Activated B cell treated with CpG ODN at 0.5 μM for 24 hours (primary cell): ENCODE measurements at regions not wholly inside any gene's neighbourhood (a gene's known extent, or its start where the extent isn't known, plus 50 kb on each side); places are given as distances from the start of the nearest gene placed in this dataset.
"Not testable (repeated sequence)": the region's sequence is repeated elsewhere in the genome, so short reads cannot be mapped to it uniquely, and the experiment has no call there.

Experiments used
- ATAC-seq: fragments of 200-7000 bp; cut with Tn5 transposase; one replicate; pipeline ENCODE4 v1.10.0; 2021; ENCODE audit warnings: low read depth, mild to moderate bottlenecking, moderate library complexity
- CTCF ChIA-PET: fragments of 350-600 bp; sonication (Branson Sonifier 250); formaldehyde crosslinking; loops from one replicate; lab custom pipeline; 2021; ENCODE audit warnings: antibody characterized with exemption; lab: Charles Lee
- POLR2A ChIA-PET: fragments of 350-600 bp; sonication (Branson Sonifier 250); formaldehyde crosslinking; loops from one replicate; lab custom pipeline; 2021; ENCODE audit warnings: antibody characterized with exemption; lab: Charles Lee
- DNase-seq: peaks from one replicate; pipeline ENCODE4 v3.0.0; 2022
- H3K27ac Mint-ChIP-seq: one replicate; pipeline ENCODE4 v1.8.0; 2020; ENCODE audit warnings: mixed read lengths
- H3K27me3 Mint-ChIP-seq: one replicate; pipeline ENCODE4 v1.8.0; 2021; ENCODE audit warnings: mixed read lengths
- H3K36me3 Mint-ChIP-seq: one replicate; pipeline ENCODE4 v1.8.0; 2021; ENCODE audit warnings: low read depth, mixed read lengths
- H3K4me1 Mint-ChIP-seq: one replicate; pipeline ENCODE4 v1.8.0; 2021; ENCODE audit warnings: mixed read lengths
- H3K4me3 Mint-ChIP-seq: one replicate; pipeline ENCODE4 v1.8.0; 2020; ENCODE audit warnings: mild to moderate bottlenecking, mixed read lengths
- H3K9me3 Mint-ChIP-seq: one replicate; pipeline ENCODE4 v1.8.0; 2020; ENCODE audit warnings: mixed read lengths
- intact Hi-C: fragments of 100-400 bp; cut with micrococcal nuclease; formaldehyde crosslinking; loops from one replicate; pipeline ENCODE4 v1.15.1; 2024
- TF ChIP-seq, protein P1 (sequence below): fragments of 200-600 bp; IDR thresholded peaks from one replicate; pipeline ENCODE4 v1.8.0; 2022; ENCODE audit warnings: antibody characterized with exemption, mild to moderate bottlenecking

DNA sequence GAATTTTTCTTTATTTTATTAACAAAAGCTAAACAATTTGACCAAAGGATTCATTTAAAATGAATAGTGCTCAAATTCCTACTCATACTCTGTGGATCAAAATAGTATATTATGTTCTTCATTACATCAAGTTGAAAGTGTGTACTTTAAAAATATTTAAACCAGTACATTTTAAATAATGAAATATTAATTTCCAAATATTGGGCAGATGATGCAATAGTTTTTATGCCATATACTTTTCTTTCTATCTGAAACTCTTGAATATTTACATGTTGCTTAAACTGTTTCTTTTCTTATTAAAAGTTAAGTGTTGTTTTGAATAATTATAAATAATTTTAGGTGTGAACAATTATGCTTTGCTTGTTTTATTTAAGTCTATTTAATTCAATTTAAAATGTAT, 144.7 kb upstream of the TMPRSS15 start:
- POLR2A ChIA-PET = no interaction called here
- intact Hi-C loops = no loop called here

DNA sequence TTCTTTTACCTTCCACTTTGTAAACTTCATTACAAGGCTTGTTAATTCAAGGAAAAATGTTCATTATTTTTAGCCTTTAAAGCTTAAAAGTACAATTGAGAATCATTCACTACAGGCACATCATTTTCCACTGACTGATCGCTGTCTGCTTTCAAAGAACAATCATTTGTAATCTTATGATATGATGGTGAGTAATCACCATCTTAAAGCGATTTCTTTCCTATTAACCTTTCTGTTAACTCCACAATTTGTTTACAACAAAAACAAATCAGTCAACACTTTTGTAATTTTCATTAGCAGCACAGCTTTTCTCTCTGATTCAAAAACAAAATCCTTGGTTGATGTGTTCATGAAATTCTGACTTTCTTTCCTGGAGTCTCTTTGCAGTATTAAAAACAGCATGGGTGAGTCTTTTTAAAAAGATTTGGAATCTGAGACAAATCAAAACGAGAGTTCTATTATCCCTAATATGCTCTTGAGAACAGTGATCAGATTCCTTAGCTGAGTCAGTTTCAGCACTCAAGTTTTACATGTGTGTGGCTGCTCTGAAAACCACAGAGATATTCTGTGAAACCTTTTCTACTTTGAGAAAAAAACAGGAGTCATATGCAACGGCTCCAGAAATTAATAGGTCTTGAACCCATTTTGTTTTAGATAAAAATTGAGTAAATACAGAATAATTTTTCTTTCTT, 145.8 kb upstream of the TMPRSS15 start:
- intact Hi-C loops = no loop called here
- DNase-seq = no peak
- Mint-ChIP-seq H3K36me3 (no peaks in the 10 kb centered on the region), H3K9me3 (peaks cover 2% of the 10 kb centered on the region), H3K27ac (no peak overlapping the region), H3K27me3 (no peaks in the 10 kb centered on the region), H3K4me1 (no peaks in the 10 kb centered on the region), H3K4me3 (no peak overlapping the region)
- POLR2A ChIA-PET = no interaction called here
- no peak for ATAC-seq
- TF ChIP-seq, protein P1, sequence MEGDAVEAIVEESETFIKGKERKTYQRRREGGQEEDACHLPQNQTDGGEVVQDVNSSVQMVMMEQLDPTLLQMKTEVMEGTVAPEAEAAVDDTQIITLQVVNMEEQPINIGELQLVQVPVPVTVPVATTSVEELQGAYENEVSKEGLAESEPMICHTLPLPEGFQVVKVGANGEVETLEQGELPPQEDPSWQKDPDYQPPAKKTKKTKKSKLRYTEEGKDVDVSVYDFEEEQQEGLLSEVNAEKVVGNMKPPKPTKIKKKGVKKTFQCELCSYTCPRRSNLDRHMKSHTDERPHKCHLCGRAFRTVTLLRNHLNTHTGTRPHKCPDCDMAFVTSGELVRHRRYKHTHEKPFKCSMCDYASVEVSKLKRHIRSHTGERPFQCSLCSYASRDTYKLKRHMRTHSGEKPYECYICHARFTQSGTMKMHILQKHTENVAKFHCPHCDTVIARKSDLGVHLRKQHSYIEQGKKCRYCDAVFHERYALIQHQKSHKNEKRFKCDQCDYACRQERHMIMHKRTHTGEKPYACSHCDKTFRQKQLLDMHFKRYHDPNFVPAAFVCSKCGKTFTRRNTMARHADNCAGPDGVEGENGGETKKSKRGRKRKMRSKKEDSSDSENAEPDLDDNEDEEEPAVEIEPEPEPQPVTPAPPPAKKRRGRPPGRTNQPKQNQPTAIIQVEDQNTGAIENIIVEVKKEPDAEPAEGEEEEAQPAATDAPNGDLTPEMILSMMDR = no peak
- CTCF ChIA-PET = no interaction called here

More for the DNA sequence above, 144.7 kb upstream of the TMPRSS15 start:
- no peak overlapping the region for H3K4me3 Mint-ChIP-seq
- ATAC-seq (no peak), DNase-seq (no peak)
- TF ChIP-seq, protein P1 = no peak
- H3K4me1 Mint-ChIP-seq = no peaks in the 10 kb centered on the region
- H3K27me3 Mint-ChIP-seq = no peaks in the 10 kb centered on the region
- H3K36me3 Mint-ChIP-seq = no peaks in the 10 kb centered on the region
- no peaks in the 10 kb centered on the region for H3K9me3 Mint-ChIP-seq
- H3K27ac Mint-ChIP-seq = no peak overlapping the region
- CTCF ChIA-PET = no interaction called here

DNA sequence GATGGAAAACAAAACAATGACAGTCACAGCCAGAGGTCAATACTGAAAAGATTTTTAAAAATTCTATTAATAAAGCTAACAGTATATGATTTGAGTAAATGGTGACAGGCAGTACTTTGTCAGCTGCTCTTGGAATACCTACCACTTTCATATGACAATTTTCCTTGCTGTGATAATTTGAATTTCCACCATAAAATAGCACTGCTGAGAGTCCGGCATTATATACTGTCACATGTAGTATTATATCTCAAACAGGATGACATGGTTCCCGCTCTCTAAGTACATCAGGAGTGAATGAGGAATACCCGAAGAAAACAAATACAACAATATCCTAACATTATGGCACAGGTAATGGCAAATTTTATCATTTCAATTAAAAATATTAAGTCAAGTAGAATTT, 146.8 kb upstream of the TMPRSS15 start:
- DNase-seq (no peak), ATAC-seq (no peak)
- Mint-ChIP-seq H3K27me3 (no peaks in the 10 kb centered on the region), H3K9me3 (peaks cover 2% of the 10 kb centered on the region), H3K36me3 (no peaks in the 10 kb centered on the region), H3K4me1 (no peaks in the 10 kb centered on the region), H3K27ac (no peak overlapping the region), H3K4me3 (no peak overlapping the region)
- ChIA-PET CTCF (no interaction called here), POLR2A (no interaction called here)
- intact Hi-C loops = no loop called here
- TF ChIP-seq, protein P1 = no peak

DNA sequence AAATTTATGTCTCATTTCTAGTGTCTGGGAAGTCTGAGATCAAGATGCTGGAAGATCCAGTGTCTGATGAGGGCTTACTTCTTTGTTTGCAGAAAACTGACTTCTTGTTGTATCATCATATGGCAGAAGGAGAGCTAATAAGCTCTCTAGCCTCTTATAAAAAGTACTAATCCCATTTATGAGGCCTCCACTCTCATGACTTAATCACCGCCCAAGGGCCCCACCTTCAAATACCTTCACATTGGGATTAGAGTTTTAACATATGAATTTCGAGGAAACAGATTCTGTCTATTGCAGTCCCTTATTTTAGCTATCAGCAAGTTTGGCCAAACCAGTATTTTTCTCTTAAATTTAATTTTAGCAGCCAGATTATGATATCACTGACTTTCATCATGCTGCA, 150.2 kb upstream of the TMPRSS15 start:
- ChIA-PET POLR2A (no interaction called here), CTCF (no interaction called here)
- intact Hi-C loops = no loop called here
- no peaks in the 10 kb centered on the region for H3K4me1 Mint-ChIP-seq
- no peak overlapping the region for H3K27ac Mint-ChIP-seq
- no peaks in the 10 kb centered on the region for H3K36me3 Mint-ChIP-seq
- H3K9me3 Mint-ChIP-seq = peaks cover 5% of the 10 kb centered on the region
- TF ChIP-seq, protein P1 = no peak
- H3K27me3 Mint-ChIP-seq = no peaks in the 10 kb centered on the region
- ATAC-seq (no peak), DNase-seq (no peak)
- H3K4me3 Mint-ChIP-seq = no peak overlapping the region

DNA sequence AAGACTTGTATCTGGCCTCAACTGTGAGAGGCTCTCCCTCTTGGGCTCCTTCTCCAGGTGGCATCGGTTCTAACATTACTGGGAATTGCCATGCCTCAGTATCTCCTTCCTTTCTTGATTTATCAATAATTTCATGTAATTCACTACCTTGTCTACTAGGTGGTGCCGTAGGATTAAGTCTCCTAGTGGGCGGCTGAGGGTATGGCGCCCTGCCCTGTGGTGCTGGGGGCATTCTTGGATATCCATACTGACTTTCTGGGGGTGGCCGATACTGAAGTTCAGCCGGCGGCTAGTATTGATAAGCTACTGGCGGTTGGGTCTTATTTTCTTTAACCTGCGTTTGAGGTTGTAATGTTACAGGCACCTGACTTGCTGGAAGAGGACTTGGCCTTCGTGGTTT, 164.2 kb upstream of the TMPRSS15 start:
- intact Hi-C loops, H3K4me3 Mint-ChIP-seq, H3K27ac Mint-ChIP-seq, CTCF ChIA-PET, H3K27me3 Mint-ChIP-seq, ATAC-seq, H3K4me1 Mint-ChIP-seq, H3K9me3 Mint-ChIP-seq, DNase-seq, POLR2A ChIA-PET, H3K36me3 Mint-ChIP-seq: not testable (repeated sequence)
